Muscle layer of colon (tissue), 2 donors: ENCODE measurements at regions not wholly inside any gene's neighbourhood (a gene's known extent, or its start where the extent isn't known, plus 50 kb on each side); places are given as distances from the start of the nearest gene placed in this dataset.

ENCODE experiments used
- H3K27ac ChIP-seq: one replicate; pipeline ENCODE4 v1.7.0; 2013; ENCODE audit warnings: low read depth, mild to moderate bottlenecking, low read length, moderate library complexity
- H3K27me3 ChIP-seq, 2 donors: one replicate each; pipeline ENCODE4 v1.7.0; 2013; ENCODE audit warnings: low read length in 2 of 2, mild to moderate bottlenecking in 2 of 2; ENCODE audit not compliant: insufficient read depth in 2 of 2, control insufficient read depth in 1 of 2
- H3K36me3 ChIP-seq: one replicate; pipeline ENCODE4 v1.7.0; 2013; ENCODE audit warnings: mild to moderate bottlenecking, low read length; ENCODE audit not compliant: insufficient read depth
- H3K4me1 ChIP-seq: one replicate; pipeline ENCODE4 v1.7.0; 2013; ENCODE audit warnings: mild to moderate bottlenecking, low read length; ENCODE audit not compliant: insufficient read depth
- H3K4me3 ChIP-seq, 2 donors: one replicate each; pipeline ENCODE4 v1.7.0; 2013; ENCODE audit warnings: low read length in 2 of 2, low read depth in 1 of 2, mild to moderate bottlenecking in 1 of 2, moderate library complexity in 1 of 2
- H3K9ac ChIP-seq: one replicate; pipeline ENCODE4 v1.7.0; 2013; ENCODE audit warnings: low read length
- H3K9me3 ChIP-seq: one replicate; pipeline ENCODE4 v1.7.0; 2013; ENCODE audit warnings: mild to moderate bottlenecking, low read length
- donor health status: abdominal sarcoma.
- donor health status: Adenocarcinoma of cecum.

- H3K9me3 ChIP-seq, result no peaks in the 10 kb centered on the region
- H3K9ac ChIP-seq, result no peak overlapping the region
- H3K27me3 ChIP-seq, result no peaks in the 10 kb centered on the region
- no peak overlapping the region for H3K27ac ChIP-seq
- no peaks in the 10 kb centered on the region for H3K4me1 ChIP-seq
- no peaks in the 10 kb centered on the region for H3K36me3 ChIP-seq
- no peak overlapping the region for H3K4me3 ChIP-seq
Measured at GRCh38 chr10:84837041-84837812, 508.8 kb downstream of the CCSER2 start.

DNA sequence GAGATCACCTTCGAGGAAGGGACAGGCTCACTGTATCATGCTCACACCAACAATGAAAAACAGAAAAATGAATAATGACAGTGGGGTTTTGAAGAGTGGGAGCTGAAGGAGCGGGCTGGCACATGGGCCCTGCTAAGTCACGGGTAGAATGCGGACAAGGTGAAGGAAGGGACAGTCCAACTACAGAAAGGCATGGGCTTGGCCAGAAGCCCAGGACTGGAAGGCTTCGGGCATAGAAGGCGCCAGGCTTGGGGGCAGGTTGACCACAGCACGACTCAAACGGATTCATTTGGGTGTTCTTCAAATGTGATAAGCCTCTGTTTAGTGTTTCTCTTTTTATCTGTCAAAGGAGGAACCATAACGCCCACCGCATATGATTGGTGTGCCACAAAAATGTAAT, 509.5 kb downstream of the CCSER2 start:
- Histone ChIP-seq H3K27me3 (no peaks in the 10 kb centered on the region), H3K36me3 (no peaks in the 10 kb centered on the region), H3K9ac (no peak overlapping the region), H3K4me1 (no peaks in the 10 kb centered on the region), H3K27ac (no peak overlapping the region), H3K9me3 (no peaks in the 10 kb centered on the region), H3K4me3 (no peak overlapping the region)

DNA sequence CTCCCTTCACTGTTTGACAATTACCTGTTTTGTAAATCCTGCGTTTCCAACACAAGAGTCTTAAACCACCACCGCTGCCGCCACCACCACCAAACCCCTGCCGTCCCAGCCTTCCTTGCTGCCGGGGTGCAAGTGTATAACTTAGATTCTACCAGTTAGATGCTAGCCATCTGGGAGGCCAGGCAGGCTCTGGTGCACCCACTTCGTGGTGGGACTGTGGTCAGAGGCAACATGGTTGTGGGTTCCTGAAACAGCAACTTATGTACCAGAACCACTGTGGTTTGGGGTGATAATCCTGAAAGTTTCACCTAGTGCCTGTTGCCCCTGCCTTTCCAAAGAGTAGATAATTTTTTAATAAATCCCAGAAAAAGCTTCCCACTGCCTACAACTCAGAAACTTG, 510.5 kb downstream of the CCSER2 start:
- no peak overlapping the region for H3K4me3 ChIP-seq
- H3K4me1 ChIP-seq, result no peaks in the 10 kb centered on the region
- no peak overlapping the region for H3K9ac ChIP-seq
- no peaks in the 10 kb centered on the region for H3K9me3 ChIP-seq
- no peaks in the 10 kb centered on the region for H3K36me3 ChIP-seq
- no peak overlapping the region for H3K27ac ChIP-seq
- H3K27me3 ChIP-seq, result no peaks in the 10 kb centered on the region

DNA sequence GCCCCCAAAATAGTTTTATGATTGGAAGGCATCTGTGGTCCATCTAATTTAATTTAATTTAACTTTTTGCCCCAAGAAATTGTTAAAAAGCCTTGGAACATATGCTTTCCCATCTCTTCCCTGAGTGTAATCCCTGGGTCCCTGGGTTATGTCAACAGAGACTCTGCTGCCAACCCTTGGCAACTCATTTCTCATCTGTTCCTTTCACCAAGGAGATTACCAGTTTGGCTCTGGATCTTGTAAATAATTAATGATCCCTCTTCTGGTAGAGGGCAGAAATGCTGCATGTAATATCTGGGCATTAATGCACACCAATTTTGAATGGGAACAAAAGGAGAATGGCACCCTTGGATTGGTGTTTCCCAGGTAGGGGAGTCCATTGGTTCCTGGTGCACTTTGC, 514.2 kb downstream of the CCSER2 start:
- Histone ChIP-seq H3K9me3 (no peaks in the 10 kb centered on the region), H3K27ac (no peak overlapping the region), H3K9ac (no peak overlapping the region), H3K27me3 (no peaks in the 10 kb centered on the region), H3K4me1 (no peaks in the 10 kb centered on the region), H3K4me3 (no peak overlapping the region), H3K36me3 (no peaks in the 10 kb centered on the region)

DNA sequence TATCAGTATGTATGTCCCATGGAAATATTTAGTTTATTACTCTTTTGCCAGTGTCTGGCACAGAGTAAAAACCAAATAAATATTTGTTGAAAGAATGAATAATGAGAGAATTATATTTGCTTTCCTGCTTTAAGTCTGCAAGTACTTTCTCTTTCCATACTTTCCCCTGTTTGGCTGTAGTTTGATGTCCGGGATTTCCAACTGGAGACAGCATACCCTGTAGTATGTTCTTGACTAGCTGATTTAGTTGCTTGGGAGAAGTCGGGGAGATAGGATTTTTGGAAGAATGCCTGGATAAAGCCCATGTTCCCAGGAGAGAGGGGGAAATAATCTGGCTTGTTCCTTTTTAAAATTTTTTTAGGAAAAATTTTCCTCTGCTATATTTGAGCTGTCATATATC, 516.1 kb downstream of the CCSER2 start:
- H3K27me3 ChIP-seq, result no peaks in the 10 kb centered on the region
- no peak overlapping the region for H3K9ac ChIP-seq
- H3K27ac ChIP-seq, result no peak overlapping the region
- H3K4me1 ChIP-seq, result no peaks in the 10 kb centered on the region
- no peaks in the 10 kb centered on the region for H3K9me3 ChIP-seq
- H3K36me3 ChIP-seq, result no peaks in the 10 kb centered on the region
- no peak overlapping the region for H3K4me3 ChIP-seq

DNA sequence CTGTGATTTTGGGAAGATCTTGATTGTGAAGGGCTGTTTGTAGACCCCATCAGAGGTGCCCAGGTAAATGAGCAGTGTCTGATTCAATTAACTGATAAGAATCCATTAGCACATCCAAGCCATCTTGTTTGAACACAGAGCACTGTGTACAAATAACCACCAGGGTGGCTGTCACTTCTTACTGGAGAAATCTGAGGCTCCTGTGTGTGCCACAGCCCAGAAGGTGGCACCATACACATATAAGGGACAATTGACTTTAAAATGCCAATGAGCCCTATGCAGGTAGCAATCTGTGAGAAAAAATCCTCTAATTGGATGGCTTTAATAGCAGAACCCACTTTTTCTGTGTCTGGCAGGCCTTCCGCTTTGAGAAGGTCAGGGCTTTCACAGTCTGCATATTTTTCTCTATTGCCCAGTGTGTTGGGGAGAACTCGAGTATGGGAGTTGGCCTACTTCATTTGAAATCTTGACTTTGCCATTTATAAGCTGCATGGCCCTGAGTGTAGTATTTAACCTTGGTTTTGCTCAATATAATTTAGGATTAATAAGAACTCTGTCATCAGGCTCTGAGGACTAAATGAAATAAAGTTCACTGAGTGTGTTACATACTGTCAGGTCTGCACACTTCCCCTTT, 517.4 kb downstream of the CCSER2 start:
- Histone ChIP-seq H3K4me1 (no peaks in the 10 kb centered on the region), H3K9ac (no peak overlapping the region), H3K27ac (no peak overlapping the region), H3K27me3 (no peaks in the 10 kb centered on the region), H3K9me3 (no peaks in the 10 kb centered on the region), H3K4me3 (no peak overlapping the region), H3K36me3 (no peaks in the 10 kb centered on the region)

- Histone ChIP-seq H3K9ac (no peak overlapping the region), H3K9me3 (no peaks in the 10 kb centered on the region), H3K36me3 (no peaks in the 10 kb centered on the region), H3K27me3 (no peaks in the 10 kb centered on the region), H3K27ac (no peak overlapping the region), H3K4me1 (no peaks in the 10 kb centered on the region), H3K4me3 (no peak overlapping the region)
Measured at GRCh38 chr10:84846658-84847316, 518.4 kb downstream of the CCSER2 start.

- no peak overlapping the region for H3K27ac ChIP-seq
- H3K9ac ChIP-seq, result no peak overlapping the region
- no peaks in the 10 kb centered on the region for H3K27me3 ChIP-seq
- no peaks in the 10 kb centered on the region for H3K9me3 ChIP-seq
- H3K36me3 ChIP-seq, result no peaks in the 10 kb centered on the region
- no peak overlapping the region for H3K4me3 ChIP-seq
- H3K4me1 ChIP-seq, result no peaks in the 10 kb centered on the region
Measured at GRCh38 chr10:84848967-84849366, 520.6 kb downstream of the CCSER2 start.

- Histone ChIP-seq H3K27ac (no peak overlapping the region), H3K27me3 (no peaks in the 10 kb centered on the region), H3K4me3 (no peak overlapping the region), H3K9me3 (no peaks in the 10 kb centered on the region), H3K4me1 (no peaks in the 10 kb centered on the region), H3K9ac (no peak overlapping the region), H3K36me3 (no peaks in the 10 kb centered on the region)
Measured at GRCh38 chr10:84850826-84851225, 522.4 kb downstream of the CCSER2 start.

DNA sequence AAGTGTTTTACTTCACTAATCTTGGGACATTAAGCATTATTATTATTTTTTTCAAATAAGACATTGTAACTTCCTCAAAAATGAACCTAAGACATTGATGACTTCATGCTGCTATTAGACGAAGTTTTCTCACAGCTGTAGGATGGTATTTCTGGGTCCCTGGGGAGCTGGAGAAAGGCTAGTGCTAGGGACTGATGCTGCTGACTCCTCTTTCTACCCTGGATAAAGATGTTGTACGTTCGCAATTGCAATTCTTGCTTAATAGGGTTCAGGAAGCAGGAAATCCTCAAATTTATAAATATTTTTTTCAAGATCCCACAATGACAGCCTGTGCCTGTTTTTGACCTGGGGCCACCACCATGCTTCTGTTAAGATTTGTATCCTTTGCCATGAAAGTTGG, 526.0 kb downstream of the CCSER2 start:
- H3K9me3 ChIP-seq, result no peaks in the 10 kb centered on the region
- H3K27me3 ChIP-seq, result no peaks in the 10 kb centered on the region
- H3K9ac ChIP-seq, result no peak overlapping the region
- no peak overlapping the region for H3K4me3 ChIP-seq
- no peak overlapping the region for H3K27ac ChIP-seq
- H3K4me1 ChIP-seq, result no peaks in the 10 kb centered on the region
- no peaks in the 10 kb centered on the region for H3K36me3 ChIP-seq

- no peak overlapping the region for H3K27ac ChIP-seq
- H3K9me3 ChIP-seq, result no peaks in the 10 kb centered on the region
- H3K4me3 ChIP-seq, result no peak overlapping the region
- H3K9ac ChIP-seq, result no peak overlapping the region
- H3K4me1 ChIP-seq, result no peaks in the 10 kb centered on the region
- no peaks in the 10 kb centered on the region for H3K36me3 ChIP-seq
- H3K27me3 ChIP-seq, result no peaks in the 10 kb centered on the region
Measured at GRCh38 chr10:84860855-84861254, 532.5 kb downstream of the CCSER2 start.
